DLD1 (cell line): ENCODE measurements at regions not wholly inside any gene's neighbourhood (a gene's known extent, or its start where the extent isn't known, plus 50 kb on each side); places are given as distances from the start of the nearest gene placed in this dataset.

Experiments used
- in situ Hi-C: cut with HindIII; loops from 2 replicates; pipeline ENCODE4 v1.10.0; 2017; ENCODE audit warnings: low sequenced_read_pairs

DNA sequence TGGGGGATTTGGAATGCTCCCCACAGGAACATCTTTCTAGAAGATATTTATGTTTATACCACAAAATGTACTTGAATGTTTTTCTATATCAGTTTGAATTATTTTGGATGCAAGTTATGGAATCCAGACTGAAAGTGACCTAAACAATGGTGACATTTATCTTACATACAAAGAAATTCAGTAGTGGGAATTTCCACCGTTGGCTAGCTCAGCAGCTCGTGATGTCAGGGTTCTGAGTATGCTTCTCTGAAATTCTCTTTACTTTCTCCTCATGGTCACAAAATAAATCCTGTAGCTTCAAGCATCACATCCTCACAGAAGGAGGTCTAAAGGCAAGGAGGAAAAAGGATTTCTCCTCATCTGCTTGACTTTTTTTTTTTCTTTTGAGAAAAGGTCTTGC, 105.3 kb downstream of the AKAIN1 start:
- in situ Hi-C loops: no loop called here

DNA sequence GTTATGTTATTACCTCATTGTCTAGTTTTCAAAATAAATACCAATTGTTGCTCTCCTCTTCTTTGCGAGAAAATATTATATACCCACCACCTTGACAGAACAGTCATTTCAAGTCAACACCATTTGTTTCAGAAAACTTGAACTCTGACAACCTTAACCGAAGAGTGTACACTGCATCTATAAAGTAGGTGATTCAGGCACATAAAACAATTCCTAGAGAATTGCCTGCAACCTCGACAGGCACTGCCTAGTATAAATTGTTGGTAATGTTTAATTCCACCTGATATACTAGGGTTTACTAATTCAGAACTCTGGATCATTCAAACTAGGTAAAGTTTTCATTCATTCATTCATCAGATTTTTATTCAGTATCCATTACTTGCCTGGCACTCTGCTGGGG, 121.8 kb downstream of the AKAIN1 start:
- in situ Hi-C loops: no loop called here

DNA sequence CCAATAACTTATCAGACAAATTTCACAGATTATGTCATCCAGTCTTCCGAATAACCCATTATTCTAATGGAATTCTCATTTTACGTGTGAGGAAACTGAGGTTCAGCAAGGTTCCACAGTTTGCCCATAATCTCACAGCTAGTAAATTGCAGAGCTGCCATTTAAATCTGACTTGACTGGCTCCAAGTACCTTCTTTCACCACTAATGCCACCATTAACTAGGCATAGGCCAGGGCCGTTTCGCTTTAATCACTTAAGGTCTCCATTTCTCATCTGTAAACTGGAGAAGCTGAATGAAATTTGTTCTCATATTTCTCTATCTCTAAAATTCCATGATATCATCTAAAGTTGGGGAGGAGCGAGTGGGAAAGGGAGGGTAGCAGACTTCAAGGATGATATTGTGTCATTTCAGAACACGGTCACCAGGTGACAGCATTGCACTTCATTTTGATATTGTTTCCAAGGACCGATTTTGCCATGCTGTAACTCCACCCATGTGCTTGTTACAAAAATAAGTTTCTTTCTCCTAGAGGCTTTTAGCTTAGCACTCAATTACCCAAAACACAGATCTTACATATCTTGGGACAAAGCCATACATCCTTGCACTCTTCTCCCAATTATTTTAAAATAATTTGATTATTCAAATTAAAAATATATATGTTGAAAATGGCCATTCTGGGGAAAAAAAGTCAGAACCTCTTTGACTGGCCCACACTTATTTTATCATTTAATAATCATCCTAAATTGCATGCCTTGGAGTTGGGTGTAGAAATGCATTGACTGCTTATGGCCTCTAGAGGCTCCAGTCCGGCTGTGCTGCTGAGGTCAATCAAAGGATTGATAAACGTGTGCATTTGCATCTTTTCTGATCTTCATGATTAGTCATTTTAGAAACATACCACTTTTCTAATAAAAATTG, 123.8 kb downstream of the AKAIN1 start:
- in situ Hi-C loops: no loop called here

DNA sequence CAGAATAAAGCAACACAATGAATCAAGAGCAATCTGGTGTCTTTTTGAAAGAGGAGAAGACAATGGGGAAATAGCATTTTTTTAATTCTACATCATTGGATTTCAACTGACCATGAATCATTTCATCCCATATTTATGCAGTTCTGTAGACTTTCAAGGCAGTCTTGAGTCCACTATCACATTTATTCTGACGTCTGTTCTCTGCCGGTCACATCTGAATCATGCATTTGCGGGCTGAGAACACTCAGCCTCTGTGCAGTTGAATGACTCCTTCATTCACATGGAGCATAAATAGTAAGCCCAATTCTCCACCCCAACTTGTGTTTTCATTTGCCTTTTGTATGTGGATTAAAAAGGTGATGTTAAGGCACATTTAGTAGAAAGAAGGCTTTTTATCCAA, 128.2 kb downstream of the AKAIN1 start:
- in situ Hi-C loops: no loop called here

DNA sequence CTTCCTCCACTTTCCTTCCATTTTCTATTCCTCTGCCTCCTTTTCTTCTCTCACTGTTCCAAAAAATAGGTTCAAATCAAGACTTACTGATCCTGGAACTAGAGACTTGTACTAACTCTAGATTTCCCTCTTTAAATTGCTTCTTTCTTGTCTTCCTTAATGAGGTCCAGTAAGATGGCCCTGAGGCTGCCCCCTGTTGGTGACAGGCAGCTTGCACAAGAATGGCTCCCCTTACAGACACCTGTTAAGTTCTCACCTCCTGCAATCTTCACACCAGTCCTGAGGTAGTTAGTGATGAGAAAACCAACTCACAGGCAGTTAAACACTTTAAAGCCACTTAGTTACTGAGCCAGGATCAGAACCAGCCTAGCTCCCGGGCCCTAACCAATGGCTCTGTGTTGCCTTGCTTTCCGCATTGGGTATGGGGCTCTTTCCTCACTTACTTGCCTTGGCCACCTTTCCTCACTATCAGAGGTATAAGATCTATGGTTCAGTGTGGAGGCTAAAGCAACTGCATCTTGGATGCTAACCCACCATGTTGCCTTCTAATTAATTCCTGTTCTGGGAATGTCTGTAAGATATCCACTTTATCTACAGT, 130.6 kb downstream of the AKAIN1 start:
- in situ Hi-C loops: no loop called here

DNA sequence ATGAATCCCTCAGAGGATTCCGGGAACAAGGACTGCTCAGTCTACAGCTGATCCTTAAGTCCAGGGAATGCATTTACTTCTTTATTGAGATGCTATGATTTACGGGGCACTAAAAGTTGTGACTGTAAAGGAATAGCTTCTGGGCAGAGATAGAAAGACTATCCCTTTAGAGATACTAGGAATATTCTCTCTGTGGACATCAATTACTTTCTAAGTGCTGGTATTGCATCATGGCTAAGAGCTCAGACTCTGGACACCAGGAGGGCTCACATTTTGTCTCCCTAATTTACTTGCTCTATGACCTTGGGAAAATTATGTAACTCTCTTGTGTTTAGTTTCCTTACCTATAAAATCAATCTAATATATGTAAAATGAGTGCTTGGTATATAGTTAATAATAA, 131.4 kb downstream of the AKAIN1 start:
- in situ Hi-C loops: no loop called here

DNA sequence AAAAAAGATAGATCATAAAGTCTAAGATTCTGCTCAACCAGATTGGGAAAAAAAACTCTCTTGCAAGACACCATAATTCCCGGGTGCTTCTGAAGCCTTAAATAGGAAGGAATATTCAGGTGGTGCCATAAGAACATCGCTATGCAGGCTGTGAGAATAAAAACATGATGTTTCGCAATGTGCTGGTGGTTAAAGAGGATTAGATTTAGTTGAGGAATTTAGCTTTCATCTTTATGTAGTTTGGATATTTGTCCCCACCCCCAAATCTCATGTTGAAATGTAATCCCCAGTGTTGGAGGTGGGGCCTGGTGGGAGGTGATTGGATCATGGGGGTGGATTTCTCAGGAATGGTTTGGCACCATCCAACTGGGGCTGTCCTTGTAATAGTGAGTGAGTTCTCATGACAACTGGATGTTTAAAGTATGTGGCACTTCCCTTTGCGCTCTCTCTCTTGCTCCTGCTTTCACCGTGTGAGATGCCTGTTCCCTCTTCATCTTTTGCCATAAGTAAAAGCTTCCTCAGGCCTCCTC, 132.2 kb downstream of the AKAIN1 start:
- in situ Hi-C loops: no loop called here

DNA sequence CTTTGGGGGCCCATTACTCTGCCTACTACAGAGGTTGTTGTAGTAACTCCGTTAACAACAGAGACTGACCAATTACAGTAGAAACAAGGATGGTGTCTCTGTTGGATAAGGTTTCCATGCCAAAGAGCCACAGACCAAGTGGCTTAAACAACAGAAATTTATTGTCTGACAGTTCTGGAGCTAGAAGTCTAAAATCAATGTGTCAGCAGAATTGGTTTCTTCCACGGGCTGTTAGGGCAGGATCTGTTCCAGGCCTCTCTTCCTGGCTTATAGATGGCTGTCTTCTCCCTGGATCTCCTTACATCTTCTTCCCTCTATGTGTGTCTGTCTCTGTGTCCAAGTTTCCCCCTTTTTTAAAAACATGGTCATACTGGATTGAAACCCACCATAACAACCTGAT, 135.3 kb downstream of the AKAIN1 start:
- in situ Hi-C loops: no loop called here

DNA sequence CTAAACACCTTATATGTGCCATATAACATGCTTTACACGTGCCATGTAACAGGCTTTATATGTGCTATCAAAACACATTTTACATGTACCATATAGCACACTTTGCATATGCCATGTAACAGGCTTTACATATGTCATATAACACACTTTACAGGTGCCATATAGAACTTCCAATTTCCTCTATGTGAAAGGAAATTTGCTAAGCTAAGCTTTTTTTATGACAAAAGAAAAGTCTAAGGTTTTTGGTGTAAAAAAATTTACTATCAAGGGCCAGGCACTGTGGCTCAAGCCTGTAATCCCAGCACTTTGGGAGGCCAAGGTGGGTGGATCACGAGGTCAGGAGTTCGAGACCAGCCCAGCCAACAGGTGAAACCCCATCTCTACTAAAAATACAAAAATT, 136.5 kb downstream of the AKAIN1 start:
- in situ Hi-C loops: no loop called here

DNA sequence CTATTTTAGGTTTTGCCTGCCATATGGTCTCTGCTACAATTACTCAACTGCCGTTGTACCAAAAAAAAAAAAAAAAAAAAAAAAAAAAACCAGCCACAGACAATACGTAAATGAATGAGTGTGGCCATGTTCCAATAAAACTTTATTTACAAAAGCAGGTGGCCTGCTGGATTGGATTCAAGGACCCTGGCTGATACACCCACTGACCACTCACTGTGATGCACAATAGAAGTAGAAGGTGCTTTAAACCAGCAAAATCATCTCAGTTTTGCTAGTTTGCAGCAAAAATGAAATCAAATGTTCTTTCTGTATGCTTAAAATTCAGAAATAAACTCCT, 137.4 kb downstream of the AKAIN1 start:
- in situ Hi-C loops: no loop called here

DNA sequence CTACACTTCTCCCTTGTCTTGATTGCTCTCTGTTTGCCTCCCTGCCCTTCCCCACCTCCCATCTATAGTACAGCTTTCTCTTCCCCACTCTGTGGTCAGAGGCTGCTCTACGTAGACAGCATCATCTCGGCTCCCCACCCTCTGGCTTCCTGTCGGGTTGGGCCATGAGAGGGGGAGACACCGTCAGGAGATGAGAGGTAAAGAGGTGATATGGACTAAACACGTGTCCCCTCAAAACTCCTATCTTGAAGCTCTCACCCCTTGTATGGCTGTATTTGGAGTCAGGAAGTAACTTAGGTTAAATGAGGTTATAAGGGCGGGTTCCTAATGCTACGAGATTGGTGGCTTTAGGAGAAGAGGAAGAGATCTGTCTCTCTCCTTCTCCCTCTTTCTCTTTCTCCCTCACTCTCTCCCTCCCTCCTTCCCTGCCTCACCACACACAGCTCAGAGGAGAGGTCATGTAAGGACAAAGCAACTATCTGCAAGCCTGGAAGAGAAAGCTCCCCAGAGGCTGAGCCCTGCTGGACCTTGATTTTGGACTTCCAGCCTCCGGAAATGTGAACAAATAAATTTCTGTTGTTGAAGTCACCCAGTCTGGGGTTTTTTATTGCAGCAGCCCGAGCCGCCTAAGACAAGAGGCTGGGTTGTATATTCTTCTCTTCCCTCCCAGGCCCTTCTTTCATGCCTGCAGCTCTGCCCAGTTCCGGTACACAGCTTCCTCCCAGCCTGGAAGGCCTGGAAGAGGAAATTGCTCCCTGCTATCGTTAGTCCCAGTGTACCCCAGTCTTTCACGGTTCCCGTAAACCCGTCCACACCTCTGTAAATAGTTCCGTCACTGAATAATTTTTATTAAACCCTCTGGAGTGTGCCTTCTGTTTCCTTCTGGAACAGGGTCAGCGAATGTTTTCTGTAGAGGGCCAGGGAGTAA, 138.0 kb downstream of the AKAIN1 start:
- in situ Hi-C loops: no loop called here

DNA sequence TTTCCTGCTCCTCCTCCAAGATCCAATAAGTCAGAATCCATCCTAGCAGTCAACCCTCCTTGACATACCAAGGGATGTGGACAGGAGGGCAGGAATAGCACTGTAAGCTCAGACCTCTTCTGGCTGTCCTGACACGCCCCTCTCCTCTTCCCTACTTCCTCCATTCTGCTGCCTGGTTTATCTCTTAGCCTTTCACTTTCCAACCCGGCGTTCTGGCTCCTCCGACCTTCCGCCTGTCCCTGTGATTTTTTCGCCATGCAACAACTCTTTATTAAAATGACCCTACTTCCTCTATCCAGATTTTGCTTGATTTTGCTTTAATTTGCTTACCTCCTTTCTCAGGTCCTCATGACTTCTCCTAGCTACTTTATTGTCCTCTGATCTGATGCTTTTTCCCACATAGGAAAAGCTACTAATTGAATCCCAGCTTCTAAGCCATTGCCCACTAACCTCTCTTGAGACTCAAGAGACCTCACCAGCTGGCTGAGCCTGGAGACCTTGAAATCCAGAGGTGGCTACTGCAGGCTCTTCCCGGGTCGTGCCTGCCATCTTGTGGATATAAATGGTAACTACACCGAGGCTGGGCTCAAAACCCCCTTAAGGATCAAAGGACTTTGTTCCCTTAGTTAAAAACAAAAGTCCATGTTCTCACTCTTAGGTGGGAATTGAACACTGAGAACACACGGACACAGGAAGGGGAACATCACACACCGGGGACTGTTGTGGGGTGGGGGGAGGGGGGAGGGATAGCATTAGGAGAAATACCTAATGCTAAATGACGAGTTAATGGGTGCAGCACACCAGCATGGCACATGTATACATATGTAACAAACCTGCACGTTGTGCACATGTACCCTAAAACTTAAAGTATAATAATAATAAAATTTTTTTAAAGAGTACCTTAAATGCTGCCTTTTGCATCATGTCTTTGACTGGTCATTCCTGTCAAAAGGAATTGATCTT, 139.4 kb downstream of the AKAIN1 start:
- in situ Hi-C loops: no loop called here

DNA sequence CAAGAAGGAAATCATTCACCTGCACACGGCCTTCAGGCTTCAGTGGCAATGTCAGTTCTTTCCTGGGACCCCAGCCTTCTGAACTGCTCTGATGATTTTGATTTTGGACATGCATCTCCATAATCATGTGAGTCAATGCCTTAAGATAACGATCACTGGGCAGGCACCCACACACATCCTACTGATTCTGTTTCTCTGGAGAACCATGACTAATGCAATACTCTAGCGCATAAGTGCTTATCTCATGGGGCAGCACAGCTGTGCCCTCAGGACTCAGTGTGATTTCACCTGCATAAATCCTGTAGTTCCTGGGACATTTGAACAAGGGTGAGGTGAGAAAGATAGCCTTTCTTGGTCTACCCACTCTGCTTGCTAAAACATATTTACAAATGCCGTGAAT, 144.6 kb downstream of the AKAIN1 start:
- in situ Hi-C loops: no loop called here

DNA sequence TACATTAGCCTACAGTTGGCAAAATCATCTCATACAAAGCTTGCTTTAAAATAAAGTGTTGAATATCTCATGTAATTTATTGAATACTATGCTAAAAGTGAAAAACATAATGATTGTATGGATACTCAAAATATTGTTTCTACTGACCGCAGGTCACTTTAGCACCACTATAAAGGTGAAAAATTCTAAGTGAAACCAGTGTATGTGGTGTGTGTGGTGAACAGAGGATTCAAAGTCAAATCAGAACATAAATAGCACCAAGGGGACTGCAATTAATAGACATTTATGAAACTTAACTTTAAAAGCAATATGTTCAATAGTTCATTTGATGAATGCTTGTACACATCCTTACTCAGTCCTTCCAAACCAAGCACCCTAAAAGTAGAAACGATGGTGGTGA, 145.8 kb downstream of the AKAIN1 start:
- in situ Hi-C loops: no loop called here

DNA sequence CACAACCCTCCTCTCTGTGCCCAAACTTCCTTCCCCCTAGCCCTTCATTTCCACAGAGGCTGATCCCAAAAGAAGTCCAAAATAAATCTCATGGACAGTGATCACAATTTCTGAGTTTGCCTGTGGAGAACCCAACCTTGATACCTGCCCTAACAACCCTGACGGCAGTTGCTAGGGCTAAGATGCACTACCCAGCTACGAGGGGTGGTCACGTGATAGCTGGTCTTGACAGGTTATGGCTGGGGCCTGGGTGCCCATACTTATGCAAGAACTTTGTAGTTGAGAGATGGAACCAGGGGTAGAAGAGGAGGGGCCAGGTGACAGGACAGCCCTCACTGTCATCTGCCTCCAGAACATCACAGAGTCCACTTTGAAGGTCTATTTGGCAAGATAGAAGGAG, 147.9 kb downstream of the AKAIN1 start:
- in situ Hi-C loops: no loop called here

DNA sequence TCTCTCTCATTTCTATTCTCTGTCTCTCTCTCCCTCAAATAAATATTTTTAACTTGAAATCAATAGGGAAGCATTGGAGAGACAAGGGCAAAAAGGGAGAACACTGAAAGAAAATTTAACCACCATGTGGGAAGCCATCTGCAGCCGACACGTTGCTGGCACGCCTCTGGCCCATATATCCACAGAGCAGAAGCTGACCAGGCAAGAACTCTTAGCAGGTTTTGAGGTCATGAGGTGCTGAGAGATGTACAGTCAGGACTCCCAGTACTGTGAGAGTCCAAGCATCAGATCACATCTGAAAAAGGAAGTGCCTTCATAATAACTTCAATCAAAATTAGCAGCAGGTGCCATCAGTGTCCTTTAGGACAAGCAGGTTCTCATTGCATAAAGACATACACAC, 156.6 kb downstream of the AKAIN1 start:
- in situ Hi-C loops: no loop called here

DNA sequence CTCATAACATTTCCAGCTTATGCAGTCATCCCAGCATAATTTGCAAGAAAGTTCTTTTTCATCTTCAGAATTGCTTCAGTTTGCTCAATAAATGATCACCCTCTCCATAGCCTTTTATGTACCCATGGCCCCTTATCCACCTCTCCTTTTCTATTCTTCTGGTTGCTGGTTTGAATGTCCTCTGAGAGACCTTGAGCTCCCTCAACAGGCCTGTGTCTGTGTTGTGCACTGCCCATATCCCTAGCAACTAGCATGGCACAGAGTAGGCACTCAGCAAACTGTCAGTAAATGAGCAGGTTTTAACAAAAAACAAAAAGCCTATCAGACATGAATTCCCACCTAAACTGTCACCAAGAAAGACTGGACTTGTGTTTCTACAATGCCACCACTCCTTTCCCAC, 160.5 kb downstream of the AKAIN1 start:
- in situ Hi-C loops: no loop called here

DNA sequence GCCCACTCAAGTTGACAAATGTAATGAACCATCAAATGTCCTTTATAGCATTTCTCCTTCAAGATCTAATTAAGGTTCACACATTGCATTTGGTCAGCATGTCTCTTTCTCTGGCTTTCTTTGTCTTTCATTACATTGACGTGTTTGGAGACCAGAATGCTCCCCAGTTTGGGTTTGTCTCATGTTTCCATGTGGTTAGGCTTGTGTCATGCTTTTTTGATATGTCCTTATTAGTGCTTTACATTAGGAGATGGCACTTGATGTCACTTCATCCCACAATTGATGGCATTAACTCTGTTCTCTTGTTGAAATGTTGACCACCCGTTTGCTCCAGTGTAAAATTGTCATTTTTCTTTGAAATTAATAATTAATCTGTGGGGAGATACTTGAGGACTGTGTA, 165.8 kb downstream of the AKAIN1 start:
- in situ Hi-C loops: no loop called here

DNA sequence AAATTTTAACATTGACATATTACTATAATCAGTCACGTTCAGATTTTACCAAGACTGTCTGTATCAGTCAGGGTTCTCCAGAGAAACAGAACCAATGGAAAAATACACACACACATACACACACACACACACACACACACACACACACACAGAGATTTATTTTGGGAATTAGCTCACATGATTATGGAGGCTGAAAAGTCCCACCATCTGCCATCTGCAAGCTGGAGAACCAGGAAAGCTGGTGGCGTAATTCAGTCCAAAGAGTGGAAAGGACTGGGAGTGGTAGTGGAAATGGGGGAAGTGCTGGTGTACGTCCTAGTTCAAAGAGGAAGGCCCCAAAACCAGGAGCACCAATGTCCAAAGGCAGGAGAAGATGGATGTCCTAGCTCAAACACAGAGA, 166.4 kb downstream of the AKAIN1 start:
- in situ Hi-C loops: no loop called here

DNA sequence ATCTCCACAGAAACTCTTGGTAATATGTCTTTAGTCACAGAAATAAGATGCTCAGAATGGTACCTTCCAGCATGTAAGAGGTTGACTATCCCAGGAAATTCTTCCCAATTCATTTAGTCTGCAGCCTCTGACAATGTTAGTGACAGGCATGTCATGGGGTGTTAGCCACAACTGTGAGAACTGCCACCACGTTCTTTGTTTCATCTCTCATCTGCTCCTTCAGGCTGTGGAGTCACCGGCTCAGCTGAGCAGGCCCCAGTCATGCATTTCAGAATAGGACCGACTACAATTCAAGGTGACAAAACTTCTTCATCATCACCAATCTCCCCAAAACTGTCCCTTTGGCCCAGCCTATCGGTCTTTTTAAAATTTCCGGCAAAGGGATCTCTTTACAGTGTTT, 167.5 kb downstream of the AKAIN1 start:
- in situ Hi-C loops: no loop called here
